ENCODE measurements at regions not wholly inside any gene's neighbourhood (a gene's known extent, or its start where the extent isn't known, plus 50 kb on each side); places are given as distances from the start of the nearest gene placed in this dataset.
"Not testable (repeated sequence)": the region's sequence is repeated elsewhere in the genome, so short reads cannot be mapped to it uniquely, and the experiment has no call there.

DNA sequence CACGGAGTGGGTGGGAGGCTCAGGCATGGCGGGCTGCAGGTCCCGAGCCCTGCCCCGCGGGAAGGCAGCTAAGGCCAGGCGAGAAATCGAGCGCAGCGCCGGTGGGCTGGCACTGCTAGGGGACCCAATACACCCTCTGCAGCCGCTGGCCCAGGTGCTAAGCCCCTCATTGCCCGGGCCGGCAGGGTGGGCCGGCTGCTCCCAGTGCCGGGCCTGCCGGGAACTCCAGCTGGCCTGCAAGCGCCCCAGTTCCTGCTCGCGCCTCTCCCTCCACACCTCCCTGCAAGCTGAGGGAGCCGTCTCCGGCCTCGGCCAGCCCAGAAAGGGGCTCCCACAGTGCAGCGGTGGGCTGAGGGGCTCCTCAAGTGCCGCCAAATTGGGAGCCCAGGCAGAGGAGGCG lies 50.7 kb upstream of the GBE1 start:
- DNase-seq; H3K27ac Mint-ChIP-seq; H3K36me3 Mint-ChIP-seq; H3K27me3 Mint-ChIP-seq (ENCODE audit: low read depth in 3 of 3); H3K4me3 Mint-ChIP-seq; H3K4me1 Mint-ChIP-seq; H3K9me3 Mint-ChIP-seq: not testable (repeated sequence)
